GM23248 (cell line): ENCODE measurements at regions not wholly inside any gene's neighbourhood (a gene's known extent, or its start where the extent isn't known, plus 50 kb on each side); places are given as distances from the start of the nearest gene placed in this dataset.
"Not testable (repeated sequence)": the region's sequence is repeated elsewhere in the genome, so short reads cannot be mapped to it uniquely, and the experiment has no call there.

Experiments used
- DNase-seq: peaks from one replicate; pipeline ENCODE4 v3.0.0-alpha.2; 2015
- H2AFZ ChIP-seq: fragments of 200-600 bp; sonication (generic); 2 replicates; pipeline ENCODE4 v1.6.1; 2016; ENCODE audit warnings: antibody characterized with exemption
- H3F3A ChIP-seq: fragments of 200-600 bp; sonication (generic); 2 replicates; pipeline ENCODE4 v1.6.1; 2016; ENCODE audit warnings: mild to moderate bottlenecking, antibody characterized with exemption, mixed run types; ENCODE audit not compliant: insufficient read depth
- H3K27ac ChIP-seq: fragments of 200-600 bp; sonication (generic); 2 replicates; pipeline ENCODE4 v1.5.1; 2016; ENCODE audit warnings: mild to moderate bottlenecking
- H3K27me3 ChIP-seq: fragments of 200-600 bp; sonication (generic); replicated peaks from 2 replicates; pipeline ENCODE4 v1.6.1; 2016; ENCODE audit warnings: mild to moderate bottlenecking; ENCODE audit not compliant: insufficient read depth
- H3K36me3 ChIP-seq: fragments of 200-600 bp; sonication (generic); 2 replicates; pipeline ENCODE4 v1.6.1; 2016; ENCODE audit warnings: low read depth, mild to moderate bottlenecking
- H3K4me1 ChIP-seq: fragments of 200-600 bp; sonication (generic); 2 replicates; pipeline ENCODE4 v1.6.1; 2016; ENCODE audit warnings: mild to moderate bottlenecking; ENCODE audit not compliant: insufficient read depth
- H3K4me2 ChIP-seq: fragments of 200-600 bp; sonication (generic); one replicate; pipeline ENCODE4 v1.6.1; 2016; ENCODE audit warnings: mild to moderate bottlenecking; ENCODE audit not compliant: unreplicated experiment
- H3K4me3 ChIP-seq: fragments of 200-600 bp; sonication (generic); 2 replicates; pipeline ENCODE4 v1.5.1; 2016; ENCODE audit warnings: mild to moderate bottlenecking
- H3K79me2 ChIP-seq: fragments of 200-600 bp; sonication (generic); 2 replicates; pipeline ENCODE4 v1.6.1; 2016; ENCODE audit warnings: mild to moderate bottlenecking; ENCODE audit not compliant: insufficient read depth
- H3K9ac ChIP-seq: fragments of 200-600 bp; sonication (generic); 2 replicates; pipeline ENCODE4 v1.6.1; 2016; ENCODE audit warnings: mild to moderate bottlenecking
- H3K9me2 ChIP-seq: fragments of 200-600 bp; sonication (generic); 2 replicates; pipeline ENCODE4 v1.6.1; 2016; ENCODE audit warnings: mixed run types, mild to moderate bottlenecking, moderate library complexity; ENCODE audit not compliant: insufficient read depth
- H3K9me3 ChIP-seq: fragments of 200-600 bp; sonication (generic); one replicate; pipeline ENCODE4 v1.6.1; 2017; ENCODE audit warnings: low read depth
- H4K20me1 ChIP-seq: fragments of 200-600 bp; sonication (generic); 2 replicates; pipeline ENCODE4 v1.6.0; 2016; ENCODE audit not compliant: insufficient read depth
- EZH2 ChIP-seq: fragments of 200-600 bp; sonication (generic); IDR thresholded peaks from 2 replicates; pipeline ENCODE4 v1.6.1; 2018; ENCODE audit warnings: antibody characterized with exemption, mild to moderate bottlenecking; ENCODE audit not compliant: insufficient read depth, poor library complexity, severe bottlenecking
- EZH2phosphoT487 ChIP-seq: fragments of 200-600 bp; sonication (generic); IDR thresholded peaks from 2 replicates; pipeline ENCODE4 v1.6.1; 2018; ENCODE audit warnings: antibody characterized with exemption, moderate library complexity, mild to moderate bottlenecking, low read depth; ENCODE audit not compliant: insufficient read depth
- WGBS, 2 experiments: methylation state at CpG; one replicate each; pipeline ENCODE4 v1.1.6; 2015 to 2017; ENCODE audit warnings: low lambda C conversion rate in 2 of 2, low coverage in 1 of 2; ENCODE audit errors: missing lambda C conversion rate in 2 of 2; 5-methylcytosine and 5-hydroxymethylcytosine counted together
- in situ Hi-C: fragments of 300-500 bp; cut with MboI; formaldehyde crosslinking; loops from 2 replicates; pipeline ENCODE4 v1.15.0; 2020

GRCh38 chr4:1568855-1569460, 115.2 kb downstream of the FAM53A start:
- no peaks in the 10 kb centered on the region for H3K9me2 ChIP-seq
- TF ChIP-seq EZH2phosphoT487 (no peak), EZH2 (no peak)
- H4K20me1 ChIP-seq = no peaks in the 10 kb centered on the region
- in situ Hi-C loops = no loop called here
- peaks cover 14% of the 10 kb centered on the region; the same call in 1 of the 2 replicates for H3K27me3 ChIP-seq
- H3K4me3 ChIP-seq = no peak overlapping the region
- no peaks in the 10 kb centered on the region for H3K4me1 ChIP-seq
- no peak overlapping the region for H3K9ac ChIP-seq
- WGBS, 2 experiments = 29 to 35% methylated on average over 27 to 31 of the region's 31 CpGs
- no peaks in the 10 kb centered on the region for H3K79me2 ChIP-seq
- H3K4me2 ChIP-seq = no peak overlapping the region
- H3K27ac ChIP-seq = no peak overlapping the region
- no peaks in the 10 kb centered on the region for H3K36me3 ChIP-seq
- no peaks in the 10 kb centered on the region for H3F3A ChIP-seq
- no peaks in the 10 kb centered on the region for H3K9me3 ChIP-seq
- H2AFZ ChIP-seq = no peak overlapping the region
- DNase-seq = no peak

- no peaks in the 10 kb centered on the region for H4K20me1 ChIP-seq
- peaks cover 21% of the 10 kb centered on the region; the same call in 1 of the 2 replicates for H3K27me3 ChIP-seq
- no peak overlapping the region for H3K9ac ChIP-seq
- H2AFZ ChIP-seq = no peak overlapping the region
- H3K79me2 ChIP-seq = no peaks in the 10 kb centered on the region
- H3K9me2 ChIP-seq = no peaks in the 10 kb centered on the region
- H3K4me1 ChIP-seq = no peaks in the 10 kb centered on the region
- no peaks in the 10 kb centered on the region for H3K9me3 ChIP-seq
- in situ Hi-C loops = no loop called here
- H3F3A ChIP-seq = no peaks in the 10 kb centered on the region
- H3K27ac ChIP-seq = no peak overlapping the region
- 22 to 24% methylated on average over 31 to 42 of the region's 42 CpGs for WGBS, 2 experiments
- H3K4me2 ChIP-seq = no peak overlapping the region
- peak; percentile 36 for DNase-seq
- TF ChIP-seq EZH2phosphoT487 (no peak), EZH2 (no peak)
- H3K36me3 ChIP-seq = no peaks in the 10 kb centered on the region
- H3K4me3 ChIP-seq = no peak overlapping the region
Observed at GRCh38 chr4:1567808-1568581, 116.1 kb downstream of the FAM53A start.

DNA sequence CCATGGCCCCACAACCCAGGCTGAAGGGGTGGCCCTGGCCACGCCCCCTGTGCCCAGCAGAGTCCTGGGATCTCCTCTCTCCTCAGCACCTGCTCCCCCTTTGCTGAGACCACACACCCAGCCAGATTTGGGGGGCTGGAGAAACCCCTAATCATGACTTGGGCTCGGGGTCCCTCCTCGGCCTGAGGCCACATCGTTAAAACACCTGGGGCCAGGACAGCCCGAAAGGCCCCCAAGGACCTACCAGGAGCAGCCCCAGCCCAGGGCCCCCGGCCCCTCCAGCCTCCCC, 116.7 kb downstream of the FAM53A start:
- peaks cover 25% of the 10 kb centered on the region; the same call in 1 of the 2 replicates for H3K27me3 ChIP-seq
- H3K9me3 ChIP-seq = no peaks in the 10 kb centered on the region
- in situ Hi-C loops = no loop called here

DNA sequence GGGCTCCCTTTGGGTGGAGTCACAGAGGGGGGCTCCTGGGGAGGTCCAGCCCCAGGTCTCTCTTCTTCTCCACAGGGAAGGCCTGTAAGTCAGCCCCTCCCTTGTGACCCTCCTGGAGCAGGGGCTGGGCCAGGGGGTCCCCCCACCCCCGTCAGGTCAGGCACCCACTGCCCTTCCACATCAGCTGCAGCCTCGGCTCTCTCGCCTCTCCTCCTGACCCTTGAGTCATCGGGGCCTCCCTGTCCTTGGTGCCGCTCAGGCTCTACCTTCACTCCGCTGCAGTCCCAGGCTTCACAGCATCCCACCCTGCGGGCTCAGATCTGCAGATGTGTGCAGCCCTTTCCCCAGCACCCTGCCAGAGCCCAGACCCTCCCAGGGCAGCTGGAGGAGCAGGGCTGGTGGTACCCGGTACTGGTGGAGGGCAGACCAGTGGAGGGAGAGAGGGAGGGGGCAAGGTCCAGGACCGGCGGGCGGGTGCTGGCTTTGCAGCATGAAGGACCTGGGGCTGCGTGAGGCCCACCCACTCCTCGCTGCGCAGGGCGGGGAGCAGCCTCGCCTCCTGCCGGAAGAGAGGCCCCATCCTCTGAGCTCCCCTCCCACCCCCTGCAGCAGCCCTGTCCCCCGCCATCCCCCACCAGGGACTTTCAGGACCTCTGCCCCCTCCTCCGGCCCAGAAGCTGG, 117.1 kb downstream of the FAM53A start:
- Histone ChIP-seq H3K27ac (no peak overlapping the region), H3K9ac (no peak overlapping the region), H3K9me2 (no peaks in the 10 kb centered on the region), H3K4me2 (no peak overlapping the region), H3K79me2 (no peaks in the 10 kb centered on the region), H3K4me3 (no peak overlapping the region), H3K4me1 (no peaks in the 10 kb centered on the region), H2AFZ (no peak overlapping the region), H3K36me3 (no peaks in the 10 kb centered on the region), H3K9me3 (no peaks in the 10 kb centered on the region), H3K27me3 (peaks cover 25% of the 10 kb centered on the region; the same call in 1 of the 2 replicates), H3F3A (no peaks in the 10 kb centered on the region), H4K20me1 (no peaks in the 10 kb centered on the region)
- DNase-seq = no peak
- 5 to 18% methylated on average over 12 to 18 of the region's 19 CpGs for WGBS, 2 experiments
- no peak for TF ChIP-seq EZH2phosphoT487
- in situ Hi-C loops = no loop called here

More for the DNA sequence above, 116.7 kb downstream of the FAM53A start:
- H3K9ac ChIP-seq = no peak overlapping the region
- H2AFZ ChIP-seq = no peak overlapping the region
- no peak overlapping the region for H3K27ac ChIP-seq
- TF ChIP-seq EZH2phosphoT487 = no peak
- no peak for TF ChIP-seq EZH2
- no peak for DNase-seq
- no peaks in the 10 kb centered on the region for H3K36me3 ChIP-seq
- H4K20me1 ChIP-seq = no peaks in the 10 kb centered on the region
- H3K4me3 ChIP-seq = no peak overlapping the region
- 35 to 62% methylated on average over 4 to 6 of the region's 6 CpGs for WGBS, 2 experiments
- no peak overlapping the region for H3K4me2 ChIP-seq
- no peaks in the 10 kb centered on the region for H3K79me2 ChIP-seq
- H3K4me1 ChIP-seq = no peaks in the 10 kb centered on the region
- H3F3A ChIP-seq = no peaks in the 10 kb centered on the region
- no peaks in the 10 kb centered on the region for H3K9me2 ChIP-seq

DNA sequence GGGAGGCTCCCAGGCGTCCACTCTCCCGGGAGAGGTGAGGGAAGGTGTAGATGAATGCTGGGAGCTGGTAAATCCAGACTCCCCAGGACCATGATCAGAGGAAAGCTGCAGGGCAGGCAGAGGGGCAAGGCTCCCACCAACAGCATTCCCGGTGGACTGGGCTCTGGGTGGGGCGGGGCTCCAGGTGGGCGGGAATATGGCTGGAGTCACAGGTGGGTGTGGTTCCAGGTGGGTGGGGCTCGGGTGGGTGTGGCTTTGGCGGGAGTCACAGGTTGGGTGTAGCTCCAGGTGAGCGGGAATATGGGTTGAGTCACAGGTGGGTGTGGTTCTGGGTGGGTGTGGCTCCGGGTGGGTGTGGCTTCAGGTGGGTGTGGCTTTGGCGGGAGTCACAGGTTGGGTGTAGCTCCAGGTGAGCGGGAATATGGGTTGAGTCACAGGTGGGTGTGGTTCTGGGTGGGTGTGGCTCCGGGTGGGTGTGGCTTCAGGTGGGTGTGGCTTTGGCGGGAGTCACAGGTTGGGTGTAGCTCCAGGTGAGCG, 117.7 kb downstream of the FAM53A start:
- H3K4me2 ChIP-seq, H3K9ac ChIP-seq, H2AFZ ChIP-seq, H3K27ac ChIP-seq, H3K4me1 ChIP-seq, H4K20me1 ChIP-seq, H3K9me3 ChIP-seq, H3K9me2 ChIP-seq, H3K36me3 ChIP-seq, H3F3A ChIP-seq, H3K79me2 ChIP-seq, DNase-seq, H3K4me3 ChIP-seq, in situ Hi-C loops: not testable (repeated sequence)
- WGBS, 2 experiments = 34 to 38% methylated on average over 4 to 10 of the region's 14 CpGs
- H3K27me3 ChIP-seq = peaks cover 25% of the 10 kb centered on the region; the same call in 1 of the 2 replicates
